ENCODE measurements at regions not wholly inside any gene's neighbourhood (a gene's known extent, or its start where the extent isn't known, plus 50 kb on each side); places are given as distances from the start of the nearest gene placed in this dataset.

- TF ChIP-seq CTCF (conservative IDR thresholded peaks at IDR 0.05; ENCODE audit: low read depth, low read length): no peak
- TF ChIP-seq EZH2 (IDR thresholded peaks at IDR 0.05; ENCODE audit: borderline replicate concordance, low read depth, low read length, poor library complexity, severe bottlenecking): no peak
Measured at GRCh38 chr6:125636671-125637070, 112.8 kb upstream of the HEY2 start.
